GM08714 (cell line): ENCODE measurements at regions not wholly inside any gene's neighbourhood (a gene's known extent, or its start where the extent isn't known, plus 50 kb on each side); places are given as distances from the start of the nearest gene placed in this dataset.

Experiments used
- H3K4me3 ChIP-seq: fragments of 200-500 bp; sonication (Bioruptor generic); 2 replicates; pipeline ENCODE4 v1.5.1; 2014; ENCODE audit warnings: mild to moderate bottlenecking, low read length, inconsistent platforms
- ZNF274 ChIP-seq: IDR thresholded peaks from 2 replicates; pipeline ENCODE4 v1.6.1; 2012; ENCODE audit warnings: mild to moderate bottlenecking, low read depth, low read length

DNA sequence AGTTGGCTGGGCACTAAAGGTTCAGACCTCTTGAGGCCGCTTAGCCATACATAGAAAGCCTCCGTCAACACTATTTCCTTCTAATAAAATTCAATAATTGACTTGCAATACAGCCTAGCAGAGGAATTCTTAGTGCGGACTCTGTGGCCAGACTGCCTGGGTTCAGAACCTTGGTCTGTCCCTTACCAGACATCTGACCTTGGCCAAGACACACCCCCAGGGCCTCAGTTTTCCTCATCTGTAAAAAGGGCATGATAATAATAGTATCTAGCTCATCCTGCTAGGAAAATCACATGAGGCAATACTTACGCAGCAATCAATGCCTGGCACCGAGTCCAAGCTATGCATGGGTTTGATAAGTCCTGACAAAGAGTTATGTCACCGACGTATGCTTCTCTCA lies 148.2 kb upstream of the SOD1 start:
- no peak overlapping the region for H3K4me3 ChIP-seq
- no peak for TF ChIP-seq ZNF274

DNA sequence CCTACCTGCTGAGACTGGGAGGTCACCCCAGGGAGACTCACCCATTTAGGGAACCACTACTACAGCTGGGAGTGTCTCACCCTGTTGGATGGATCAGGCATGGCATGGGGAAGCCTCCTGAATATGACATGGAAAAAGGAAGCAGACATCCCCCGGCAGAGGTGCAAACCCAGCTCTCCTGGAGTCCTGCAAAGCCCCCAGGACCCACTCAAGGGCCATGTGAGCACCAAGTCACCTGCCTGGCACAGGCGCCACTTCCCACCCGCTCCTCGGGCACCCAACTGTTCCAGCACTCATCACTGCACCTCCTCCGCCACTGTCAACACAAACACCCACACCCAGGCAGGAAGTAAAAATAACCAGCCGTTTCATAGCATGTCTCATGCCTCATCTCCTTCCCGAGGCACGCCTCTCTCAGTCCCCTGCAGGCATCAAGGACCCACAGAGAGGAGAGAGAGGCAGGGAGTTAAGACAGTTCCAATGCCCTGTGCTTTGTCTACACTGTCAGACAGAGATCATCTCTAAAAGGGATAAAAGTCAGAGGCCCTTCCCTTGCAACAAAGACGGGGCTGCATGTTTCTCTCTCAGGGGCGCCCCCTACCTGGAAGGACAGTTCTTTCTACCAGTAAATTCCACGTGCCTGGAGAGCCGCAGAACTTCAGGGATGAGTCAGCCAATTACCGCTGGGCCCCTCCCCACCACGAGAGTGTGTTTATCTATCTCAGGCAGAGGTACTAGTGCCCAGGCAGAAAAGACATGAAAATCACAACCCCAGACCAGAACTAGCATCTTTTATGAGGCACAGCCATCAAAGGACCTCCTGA lies 150.1 kb upstream of the SOD1 start:
- no peak overlapping the region for H3K4me3 ChIP-seq
- no peak for TF ChIP-seq ZNF274

DNA sequence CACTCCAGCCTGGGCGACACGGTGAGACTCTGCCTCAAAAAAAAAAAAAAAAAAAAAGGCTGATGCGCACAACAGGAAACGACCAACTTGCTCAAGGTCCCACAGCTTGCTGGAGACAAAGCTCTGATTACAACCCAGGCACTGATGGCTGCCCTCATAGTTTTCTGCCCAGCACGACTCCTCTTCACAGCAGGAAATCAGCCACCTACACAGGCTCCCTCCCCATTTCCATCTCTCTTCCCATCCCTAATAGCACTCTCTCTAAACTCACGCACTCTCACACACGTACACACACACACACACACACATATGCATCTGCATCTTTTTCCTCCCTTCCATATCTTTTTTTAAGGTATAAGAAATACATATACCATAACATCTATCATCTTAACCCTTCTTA lies 153.5 kb upstream of the SOD1 start:
- no peak for TF ChIP-seq ZNF274
- no peak overlapping the region for H3K4me3 ChIP-seq

DNA sequence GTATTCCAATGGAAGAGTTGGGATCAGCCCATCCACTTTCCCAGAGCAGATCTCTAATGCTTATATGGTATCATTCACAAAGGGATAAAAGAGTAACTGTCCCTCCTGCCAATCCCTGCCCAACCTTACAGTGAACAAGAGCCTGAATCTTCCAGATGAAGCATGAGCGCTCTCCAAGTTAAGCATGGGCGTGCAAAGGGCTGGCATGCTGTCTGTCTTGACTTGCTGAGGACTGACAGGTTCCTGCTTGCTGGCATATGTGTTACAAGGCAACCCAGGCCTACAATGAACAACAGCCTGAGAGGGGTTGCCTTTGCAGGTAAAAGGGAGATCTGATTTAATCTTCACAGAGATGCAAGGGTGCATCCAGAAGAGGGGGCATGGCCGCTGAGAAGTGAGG lies 155.6 kb upstream of the SOD1 start:
- no peak for TF ChIP-seq ZNF274
- H3K4me3 ChIP-seq, result no peak overlapping the region

DNA sequence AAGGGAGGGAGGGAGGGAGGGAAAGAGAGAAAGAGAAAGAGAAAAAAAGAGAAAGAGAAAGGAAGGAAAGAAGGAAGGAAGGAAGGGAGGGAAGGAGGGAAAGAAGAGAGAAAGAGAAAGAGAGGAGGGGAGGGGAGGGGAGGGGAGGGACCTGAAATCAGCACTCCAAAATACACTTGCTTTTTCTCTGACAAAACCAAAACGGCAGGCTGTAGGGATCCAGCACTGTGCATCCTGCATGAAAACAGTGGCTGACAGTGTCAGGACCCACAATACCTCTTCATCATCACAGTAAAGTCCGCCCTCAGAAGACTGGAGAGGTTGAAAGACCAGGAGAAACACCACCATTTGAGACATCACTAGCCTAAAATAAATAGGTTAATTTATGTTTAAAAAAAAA lies 156.0 kb upstream of the SOD1 start:
- TF ChIP-seq ZNF274, result no peak
- H3K4me3 ChIP-seq, result no peak overlapping the region

DNA sequence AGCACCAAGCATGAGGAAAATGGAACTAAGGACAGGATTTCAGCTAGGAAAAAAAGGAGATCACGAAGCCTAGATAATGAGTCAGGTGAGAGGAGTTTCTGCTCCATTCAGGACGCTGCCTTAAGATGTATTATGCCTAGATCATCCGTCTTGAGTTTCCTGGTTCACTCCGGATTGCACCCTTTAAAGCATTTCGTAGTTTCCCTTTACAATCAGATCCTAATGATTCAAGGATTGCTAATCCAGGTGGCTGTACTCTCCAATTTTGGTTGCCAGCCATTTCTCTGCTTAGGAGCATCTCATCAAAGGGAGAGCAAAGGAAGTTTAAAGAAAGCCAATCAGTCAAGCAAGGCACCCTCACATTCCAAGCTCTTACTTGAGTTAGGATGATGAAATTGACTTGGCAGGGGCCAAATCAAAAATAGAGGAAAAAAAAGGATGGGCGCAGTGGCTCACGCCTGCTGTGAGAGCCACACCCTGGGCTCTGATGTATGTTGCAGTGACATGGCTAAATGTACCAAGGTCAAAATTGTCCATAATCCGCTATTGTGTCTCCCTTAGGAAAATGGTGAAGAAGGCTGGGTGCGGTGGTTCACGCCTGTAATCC lies 156.9 kb upstream of the SOD1 start:
- no peak overlapping the region for H3K4me3 ChIP-seq
- TF ChIP-seq ZNF274, result no peak

- TF ChIP-seq ZNF274, result no peak
- no peak overlapping the region for H3K4me3 ChIP-seq
Observed at GRCh38 chr21:31501926-31502325, 157.6 kb upstream of the SOD1 start.

DNA sequence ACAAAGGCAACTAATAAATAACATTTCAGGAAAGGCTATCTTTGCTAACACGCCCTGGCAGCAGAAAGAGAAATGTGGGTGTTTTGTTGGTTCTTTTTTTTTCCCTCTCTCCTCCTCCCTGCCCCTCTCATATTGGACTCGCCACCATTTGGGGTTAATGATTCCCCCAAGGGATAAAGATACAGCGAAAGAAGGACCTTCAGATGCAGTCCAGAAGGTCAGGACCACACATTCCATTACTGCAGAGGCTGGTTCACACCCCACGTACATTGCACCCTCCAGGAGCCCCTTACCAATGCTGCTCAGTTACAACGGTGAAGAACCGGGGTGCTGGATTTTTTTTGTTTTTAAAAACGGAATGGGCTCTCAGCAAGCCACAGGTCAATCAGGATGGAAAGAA lies 156.9 kb upstream of the TIAM1 start:
- no peak for TF ChIP-seq ZNF274
- no peak overlapping the region for H3K4me3 ChIP-seq

- H3K4me3 ChIP-seq, result no peak overlapping the region
- TF ChIP-seq ZNF274, result no peak
Observed at GRCh38 chr21:31500071-31500470, 156.0 kb upstream of the TIAM1 start.

GRCh38 chr21:31498985-31499384 lies 154.9 kb upstream of the TIAM1 start:
- H3K4me3 ChIP-seq, result no peak overlapping the region
- no peak for TF ChIP-seq ZNF274

DNA sequence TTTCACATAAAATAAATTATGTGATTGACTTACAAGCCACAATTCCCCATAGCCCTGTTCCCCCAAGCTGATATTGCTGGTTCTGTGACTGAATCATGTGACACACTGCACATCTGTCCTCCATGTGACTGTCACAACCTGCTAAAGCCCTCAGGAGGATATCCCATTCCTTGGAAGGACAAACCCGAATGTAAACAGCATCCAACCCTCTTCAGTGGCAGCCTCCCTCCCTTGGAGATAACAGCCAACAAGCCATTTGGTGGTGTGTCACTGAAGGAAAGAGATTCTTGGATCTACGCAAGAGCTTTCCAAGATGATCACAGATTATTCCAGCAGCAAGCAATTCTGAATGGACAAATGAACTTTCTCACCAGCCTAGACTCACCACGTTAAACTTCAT lies 153.9 kb upstream of the TIAM1 start:
- H3K4me3 ChIP-seq, result no peak overlapping the region
- TF ChIP-seq ZNF274, result no peak

DNA sequence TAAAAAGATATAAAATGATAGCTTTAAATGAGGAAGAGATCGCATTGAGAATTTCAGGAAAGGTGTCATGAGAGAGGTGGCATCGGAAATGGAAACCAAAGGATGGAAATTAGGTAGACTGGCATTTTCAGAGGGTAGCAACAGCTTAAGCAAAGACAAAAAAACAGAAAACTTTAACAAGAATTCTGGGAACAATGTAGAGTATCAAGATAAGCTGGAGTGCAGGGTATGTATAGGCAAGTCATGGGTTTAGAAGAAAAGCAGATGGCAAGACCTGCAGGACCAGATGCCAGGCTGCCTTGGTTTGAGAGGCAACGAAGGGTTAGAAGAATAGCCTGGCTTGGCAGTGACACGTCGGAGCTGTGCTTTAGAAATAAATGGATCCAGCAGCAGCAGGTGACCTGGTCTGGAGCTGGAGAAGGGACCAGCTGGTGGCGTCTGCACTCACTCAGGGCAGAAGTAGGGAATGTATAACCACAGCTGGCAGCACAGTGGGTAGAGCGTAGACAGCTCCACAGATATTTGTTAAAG lies 149.4 kb upstream of the TIAM1 start:
- no peak overlapping the region for H3K4me3 ChIP-seq
- no peak for TF ChIP-seq ZNF274

- TF ChIP-seq ZNF274, result no peak
- no peak overlapping the region for H3K4me3 ChIP-seq
Observed at GRCh38 chr21:31491617-31492016, 147.6 kb upstream of the TIAM1 start.

- no peak overlapping the region for H3K4me3 ChIP-seq
- no peak for TF ChIP-seq ZNF274
Observed at GRCh38 chr21:31490443-31490842, 146.4 kb upstream of the TIAM1 start.

DNA sequence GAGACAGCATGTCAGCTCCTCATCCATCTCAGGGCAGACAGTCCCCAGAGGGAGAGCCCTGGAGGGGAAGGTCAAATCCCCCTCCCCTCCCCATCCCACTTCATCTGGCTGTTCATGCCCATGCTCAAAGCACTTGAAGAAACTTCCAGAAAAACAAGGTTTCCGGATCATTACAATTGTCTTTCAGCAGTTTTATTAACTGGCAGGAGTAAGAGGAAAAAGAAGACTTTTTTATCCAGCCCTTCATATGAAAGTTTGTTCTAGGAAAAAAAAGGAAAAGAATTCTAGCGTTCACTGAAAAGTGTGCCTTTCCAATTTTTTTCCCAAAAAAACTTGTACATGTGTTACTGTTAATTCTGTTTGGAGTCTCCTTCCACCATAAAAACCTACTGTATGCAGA lies 145.7 kb upstream of the TIAM1 start:
- TF ChIP-seq ZNF274, result no peak
- H3K4me3 ChIP-seq, result no peak overlapping the region
